Activated CD4-positive, alpha-beta T cell treated with anti-CD3 and anti-CD28 coated beads, Interleukin-2, Interleukin-4, amounts not matched to agents 100 ng/mL and 50 ng/mL, durations not matched to agents 16 hours and 8 hours (primary cell): ENCODE measurements at regions not wholly inside any gene's neighbourhood (a gene's known extent, or its start where the extent isn't known, plus 50 kb on each side); places are given as distances from the start of the nearest gene placed in this dataset.
"Not testable (repeated sequence)": the region's sequence is repeated elsewhere in the genome, so short reads cannot be mapped to it uniquely, and the experiment has no call there.

ENCODE experiments used
- DNase-seq: peaks from one replicate; pipeline ENCODE4 v3.0.0-alpha.2; 2020; ENCODE audit warnings: low spot score

DNA sequence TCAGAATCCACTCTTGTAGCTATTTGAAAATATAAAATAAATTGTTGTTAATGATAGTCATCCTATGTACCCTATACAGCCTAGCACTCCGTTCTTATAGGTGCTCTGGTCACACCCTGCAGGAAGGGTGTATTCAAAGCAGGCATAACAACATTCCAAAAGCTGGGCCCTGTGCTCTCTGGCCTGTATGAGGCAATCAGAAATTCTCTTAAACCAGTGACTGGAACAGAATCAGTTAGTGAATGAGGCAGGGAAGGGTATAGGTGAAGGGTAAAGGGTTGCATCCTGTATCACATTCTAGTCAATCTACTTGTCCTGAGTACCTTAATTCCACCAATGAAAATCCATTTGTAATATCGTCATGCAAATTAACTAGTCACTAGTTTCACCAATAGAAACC is 154.5 kb upstream of the ZNF217 start:
- no peak for DNase-seq

GRCh38 chr20:53743607-53744260 is 150.1 kb upstream of the ZNF217 start:
- DNase-seq, result no peak

DNA sequence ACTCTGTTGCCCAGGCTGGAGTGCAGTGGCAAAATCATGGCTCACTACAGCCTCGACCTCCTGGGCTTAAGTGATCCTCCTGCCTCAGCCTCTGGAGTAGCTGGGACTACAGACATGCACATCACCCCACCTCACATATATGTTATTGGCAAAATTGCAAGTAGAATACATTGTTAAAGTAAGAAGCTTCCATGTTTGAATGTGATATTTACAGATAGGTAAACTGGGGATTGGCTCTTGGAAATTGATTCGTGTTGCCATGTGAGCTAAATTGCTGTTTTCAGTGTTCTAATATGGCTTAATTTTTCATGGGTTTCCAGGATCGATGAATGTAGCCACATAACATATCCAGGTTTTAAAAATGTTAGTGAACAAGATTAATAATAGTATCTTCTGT is 149.0 kb upstream of the ZNF217 start:
- DNase-seq, result no peak

- no peak for DNase-seq
Observed at GRCh38 chr20:53741726-53742028, 148.0 kb upstream of the ZNF217 start.

DNA sequence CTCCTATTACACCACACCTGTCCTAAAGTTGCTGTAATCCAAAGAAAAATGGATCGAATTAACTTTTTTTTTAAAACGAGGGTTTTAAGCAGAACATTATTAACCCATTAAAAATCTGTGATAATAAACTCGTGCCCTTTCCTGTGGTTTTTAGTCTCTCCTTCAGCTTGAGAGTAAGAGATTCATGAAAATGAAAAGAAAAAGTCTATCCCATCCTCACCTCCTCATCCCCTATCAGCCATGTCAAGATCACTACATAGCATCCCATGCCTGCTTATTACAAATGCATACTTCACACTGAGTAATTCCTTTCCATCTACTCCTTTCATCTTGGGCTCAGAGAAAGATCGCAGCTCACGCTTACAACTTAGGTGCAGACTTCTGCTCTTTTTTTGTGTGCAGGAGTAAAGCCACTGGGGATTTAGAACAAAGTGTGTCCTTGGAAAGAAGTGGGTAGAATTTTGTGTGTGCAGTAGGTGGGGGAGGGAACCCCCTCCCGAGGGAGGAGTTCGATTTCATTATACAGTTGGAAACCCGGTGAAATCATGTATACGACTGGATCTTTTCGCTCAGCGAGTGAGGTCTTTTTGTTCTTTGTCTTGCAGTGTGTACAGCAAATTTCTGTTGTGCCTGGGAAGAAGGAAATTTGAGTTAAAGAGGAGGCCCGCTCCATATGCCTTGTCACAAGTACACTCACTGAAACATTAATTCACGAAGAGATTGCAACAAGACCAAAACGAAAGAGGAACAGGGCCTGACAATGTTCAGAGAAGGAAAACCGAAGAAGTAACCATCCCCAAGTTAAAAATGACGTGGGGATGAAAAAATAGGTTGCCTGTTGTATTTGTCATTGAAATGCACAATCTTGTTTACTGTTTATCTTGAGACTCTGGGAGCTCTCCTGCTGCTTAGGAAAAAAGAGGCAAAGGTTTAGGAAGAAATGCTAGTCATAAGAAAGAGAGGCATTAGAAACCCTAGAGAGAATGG is 146.5 kb upstream of the ZNF217 start:
- DNase-seq, result peak; percentile 44

GRCh38 chr20:53738945-53739798 is 145.5 kb upstream of the ZNF217 start:
- no peak for DNase-seq

DNA sequence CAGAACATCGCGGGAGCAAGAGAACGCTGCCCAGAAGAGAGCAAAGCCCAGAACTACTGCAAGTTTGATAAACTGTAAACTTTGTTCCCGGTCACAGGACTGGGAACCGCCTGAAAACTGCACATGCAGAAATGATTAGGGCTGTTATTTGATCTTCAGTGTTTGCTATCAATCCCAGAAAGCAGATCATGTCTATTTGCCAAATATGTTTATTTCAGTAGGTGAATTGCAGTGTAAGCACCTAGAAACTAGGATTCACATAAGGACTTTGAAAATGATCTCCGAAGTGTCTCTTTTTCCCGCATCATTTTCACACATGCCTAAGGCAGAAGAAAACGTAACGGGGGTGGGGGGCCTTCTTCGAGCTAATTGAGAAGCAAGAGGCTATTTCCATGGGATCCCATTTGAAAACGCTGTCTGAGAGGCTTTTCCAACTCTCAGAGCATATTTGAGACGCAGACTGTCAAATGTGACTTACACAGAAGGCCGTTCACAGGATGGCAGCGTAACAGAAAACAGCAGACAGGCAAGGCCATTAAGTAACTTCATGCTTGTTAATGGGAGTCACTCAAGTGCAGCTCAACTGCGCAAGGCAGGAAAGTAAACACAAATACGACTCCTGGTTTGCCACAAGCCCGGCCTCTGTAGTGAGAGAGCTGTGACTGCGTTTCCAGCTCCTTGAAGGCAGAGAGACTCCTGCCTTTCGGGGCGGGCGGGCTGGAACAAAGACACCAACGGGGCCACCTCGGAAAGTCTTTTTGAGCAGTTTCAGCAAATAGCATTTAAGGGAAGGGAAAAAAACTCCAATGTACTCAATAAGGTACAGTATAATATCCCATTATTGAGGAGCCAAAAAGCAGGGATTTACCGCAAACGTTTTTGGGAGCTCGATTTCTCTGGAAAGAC is 144.7 kb upstream of the ZNF217 start:
- no peak for DNase-seq

DNA sequence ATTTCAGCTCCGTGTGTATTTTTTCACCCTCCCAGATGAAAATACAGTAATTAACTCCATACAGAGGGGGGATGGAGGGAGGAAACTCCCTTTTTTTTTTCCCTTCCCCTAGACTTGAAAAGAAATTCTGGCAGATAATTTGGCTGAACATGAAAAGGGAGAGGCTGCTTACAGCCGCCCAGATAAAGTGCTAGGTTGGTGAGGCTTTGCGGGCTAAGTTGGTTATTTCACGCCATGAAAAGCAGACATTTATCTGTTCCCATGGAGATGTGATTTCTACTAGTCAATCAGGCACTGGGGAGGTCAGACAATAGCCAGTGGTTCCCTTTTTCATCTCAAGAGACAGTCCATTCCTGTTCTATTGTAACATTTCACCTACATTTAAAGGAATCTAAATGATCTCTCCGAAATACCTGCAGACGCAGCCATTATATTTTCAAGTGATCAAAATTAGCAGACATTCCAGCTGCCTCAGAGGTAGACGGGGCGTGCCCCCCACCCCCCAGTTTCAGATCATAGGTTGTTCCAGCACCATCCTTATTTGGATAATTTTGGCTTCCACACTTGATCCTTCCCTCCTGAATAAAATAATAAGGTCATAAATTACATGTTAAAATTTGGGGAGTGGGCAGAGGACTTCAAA is 143.9 kb upstream of the ZNF217 start:
- no peak for DNase-seq

GRCh38 chr20:53736757-53737395 is 143.2 kb upstream of the ZNF217 start:
- peak; percentile 51 for DNase-seq

DNA sequence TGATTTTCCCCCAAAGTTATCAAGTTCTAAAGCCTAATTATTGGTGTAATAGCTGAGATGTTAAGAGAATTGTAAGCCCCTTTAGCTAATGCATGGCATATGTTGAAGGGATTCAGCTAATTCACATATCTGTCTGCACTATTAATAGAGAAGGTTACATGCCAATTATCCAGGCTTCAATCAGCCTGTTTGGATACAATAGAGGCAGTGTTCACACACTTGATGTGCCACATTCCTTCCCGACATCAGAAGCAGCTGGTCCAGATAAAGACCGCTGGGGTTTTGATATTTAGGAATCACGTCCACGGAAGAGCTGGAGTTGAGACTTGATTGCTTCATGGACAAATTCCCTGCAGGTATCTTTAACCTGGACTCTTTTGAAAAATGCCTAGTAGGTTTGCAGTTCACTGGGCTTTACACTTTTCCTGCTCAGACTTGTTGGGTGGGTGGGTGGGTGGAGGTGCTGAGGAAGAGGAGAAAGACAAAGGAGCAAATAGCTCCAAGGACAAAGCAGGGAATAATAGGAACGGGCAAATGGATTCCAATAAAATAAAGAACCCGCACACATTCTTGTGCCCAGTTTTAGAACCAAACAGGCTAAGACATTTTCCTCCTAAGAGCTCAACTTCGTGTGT is 142.6 kb upstream of the ZNF217 start:
- DNase-seq, result no peak

GRCh38 chr20:53735536-53736050 is 142.0 kb upstream of the ZNF217 start:
- no peak for DNase-seq

GRCh38 chr20:53734006-53734688 is 140.5 kb upstream of the ZNF217 start:
- DNase-seq, result no peak

DNA sequence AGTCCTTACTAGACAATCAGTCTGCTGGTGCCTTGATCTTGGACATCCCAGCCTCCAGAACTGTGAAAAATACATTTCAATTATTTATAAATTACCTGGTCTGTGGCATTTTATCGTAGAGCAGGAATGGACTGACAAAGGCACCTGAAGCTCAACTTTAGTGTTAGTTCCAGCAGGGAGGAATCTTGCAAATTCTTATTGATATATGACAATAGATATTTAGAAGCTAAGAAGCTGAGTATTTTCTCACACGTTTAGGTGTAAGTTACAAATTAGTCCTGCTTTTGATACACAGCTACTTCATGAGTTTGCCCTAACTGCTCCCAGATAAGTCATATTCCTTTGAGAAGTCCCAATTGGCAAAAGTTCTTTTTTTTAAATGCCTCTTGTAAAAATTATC is 138.0 kb upstream of the ZNF217 start:
- no peak for DNase-seq

GRCh38 chr20:53728359-53728758 is 134.7 kb upstream of the ZNF217 start:
- no peak for DNase-seq

- DNase-seq, result not testable (repeated sequence)
Observed at GRCh38 chr20:53727239-53727638, 133.6 kb upstream of the ZNF217 start.

- no peak for DNase-seq
Observed at GRCh38 chr20:53725575-53725970, 131.9 kb upstream of the ZNF217 start.

- DNase-seq, result no peak
Observed at GRCh38 chr20:53723621-53724020, 130.0 kb upstream of the ZNF217 start.

DNA sequence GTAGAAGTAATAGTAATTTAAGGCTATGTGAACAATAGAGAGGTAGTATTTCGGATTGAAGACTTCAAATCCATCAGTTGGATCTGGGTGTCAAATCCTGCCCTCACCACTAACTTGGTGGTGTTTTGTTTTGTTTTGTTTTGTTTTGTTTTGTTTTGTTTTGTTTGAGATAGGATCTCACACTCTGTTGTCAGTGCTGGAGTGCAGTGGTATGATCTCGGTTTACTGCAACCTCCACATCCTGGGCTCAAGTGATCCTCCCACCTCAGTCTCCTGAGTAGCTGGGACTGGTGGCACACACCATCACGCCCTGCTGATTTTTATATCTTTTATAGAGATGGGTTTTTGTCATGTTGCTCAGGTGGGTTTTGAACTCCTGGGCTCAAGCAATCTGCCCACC is 129.4 kb upstream of the ZNF217 start:
- DNase-seq, result no peak

DNA sequence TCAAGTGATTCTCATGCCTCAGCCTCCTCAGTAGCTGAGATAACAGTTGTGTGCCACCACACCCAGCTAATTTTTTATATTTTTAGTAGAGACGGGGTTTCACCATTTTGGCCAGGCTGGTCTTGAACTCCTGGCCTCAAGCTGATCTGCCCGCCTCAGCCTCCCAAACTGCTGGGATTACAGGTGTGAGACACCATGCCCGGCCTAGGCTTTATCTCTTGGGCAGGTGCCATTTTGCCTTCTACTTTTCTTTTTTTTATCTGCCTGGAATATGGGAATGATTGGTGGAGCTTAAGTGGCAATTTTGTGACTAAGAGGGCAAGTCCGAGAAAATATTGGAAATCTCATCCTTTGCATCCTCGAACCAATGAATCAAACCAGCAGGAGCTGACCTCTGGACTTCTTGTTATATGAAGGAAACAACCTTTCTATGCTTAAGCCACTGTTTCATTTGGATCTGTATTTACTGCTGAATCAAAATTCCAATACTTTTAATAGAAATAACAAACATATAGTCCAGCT is 128.9 kb upstream of the ZNF217 start:
- DNase-seq, result no peak
